T-helper 2 cell treated with Interferon-gamma antibody and Interleukin-4, amounts not matched to agents 5 μg/mL and 100 μg/mL, for 36 hours (primary cell): ENCODE measurements at regions not wholly inside any gene's neighbourhood (a gene's known extent, or its start where the extent isn't known, plus 50 kb on each side); places are given as distances from the start of the nearest gene placed in this dataset.

Experiments
- DNase-seq: peaks from one replicate; pipeline ENCODE4 v3.0.0; 2021; ENCODE audit warnings: low spot score
- H3K27ac Mint-ChIP-seq: one replicate; pipeline ENCODE4 v1.8.0; 2021; ENCODE audit warnings: mild to moderate bottlenecking, mixed read lengths
- H3K27me3 Mint-ChIP-seq: one replicate; pipeline ENCODE4 v1.8.0; 2021; ENCODE audit warnings: low read depth, mixed read lengths
- H3K36me3 Mint-ChIP-seq: one replicate; pipeline ENCODE4 v1.8.0; 2021; ENCODE audit warnings: low read depth, mixed read lengths
- H3K4me1 Mint-ChIP-seq: one replicate; pipeline ENCODE4 v1.8.0; 2021; ENCODE audit warnings: low read depth, mixed read lengths
- H3K4me3 Mint-ChIP-seq: one replicate; pipeline ENCODE4 v1.8.0; 2022; ENCODE audit warnings: mild to moderate bottlenecking, moderate library complexity, mixed read lengths
- H3K9me3 Mint-ChIP-seq: one replicate; pipeline ENCODE4 v1.8.0; 2021; ENCODE audit warnings: mixed read lengths

DNA sequence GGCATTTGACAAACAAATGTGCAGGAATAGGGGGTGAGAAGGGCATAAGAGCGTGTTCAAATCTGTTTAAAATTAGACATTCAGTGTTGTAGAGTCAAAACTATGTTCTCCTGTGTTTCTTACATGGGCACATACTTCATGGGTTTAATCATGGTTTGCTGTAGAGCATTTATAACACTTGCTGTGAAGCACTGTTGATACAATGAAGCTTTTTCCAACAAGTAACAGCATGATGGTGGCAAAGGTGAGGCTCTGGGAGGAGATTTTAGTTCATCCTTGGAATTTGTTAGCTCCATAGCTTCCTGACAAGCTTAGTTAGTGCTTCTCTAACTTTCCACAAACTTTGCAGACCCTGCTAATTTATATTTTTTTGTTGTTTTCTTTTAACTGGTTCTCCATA lies 900.7 kb downstream of the TFAP2A start:
- H3K36me3 Mint-ChIP-seq, result no peaks in the 10 kb centered on the region
- no peaks in the 10 kb centered on the region for H3K9me3 Mint-ChIP-seq
- no peak overlapping the region for H3K27ac Mint-ChIP-seq
- DNase-seq, result no peak
- H3K27me3 Mint-ChIP-seq, result no peaks in the 10 kb centered on the region
- no peaks in the 10 kb centered on the region for H3K4me1 Mint-ChIP-seq
- no peak overlapping the region for H3K4me3 Mint-ChIP-seq

DNA sequence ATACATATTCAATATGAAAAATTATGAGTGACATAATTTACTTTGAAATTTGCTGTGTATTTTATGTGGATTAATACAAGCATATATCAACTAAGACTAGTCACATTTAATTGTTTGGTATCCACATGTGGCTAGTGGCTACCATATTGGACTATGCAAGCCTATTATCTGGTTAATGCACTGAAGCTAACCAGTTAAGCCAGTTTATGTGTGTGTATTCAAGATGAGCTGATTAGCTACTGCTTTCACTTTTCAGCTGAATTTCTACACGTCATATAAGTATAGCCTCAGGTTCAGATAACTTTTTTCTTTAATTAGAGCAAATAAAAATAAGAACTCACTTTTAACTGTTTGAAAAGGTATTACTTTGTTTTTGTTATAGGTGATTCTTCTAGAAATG lies 903.7 kb downstream of the TFAP2A start:
- H3K9me3 Mint-ChIP-seq, result peaks cover 6% of the 10 kb centered on the region
- H3K4me1 Mint-ChIP-seq, result no peaks in the 10 kb centered on the region
- no peaks in the 10 kb centered on the region for H3K36me3 Mint-ChIP-seq
- DNase-seq, result no peak
- no peak overlapping the region for H3K4me3 Mint-ChIP-seq
- H3K27ac Mint-ChIP-seq, result no peak overlapping the region
- no peaks in the 10 kb centered on the region for H3K27me3 Mint-ChIP-seq

DNA sequence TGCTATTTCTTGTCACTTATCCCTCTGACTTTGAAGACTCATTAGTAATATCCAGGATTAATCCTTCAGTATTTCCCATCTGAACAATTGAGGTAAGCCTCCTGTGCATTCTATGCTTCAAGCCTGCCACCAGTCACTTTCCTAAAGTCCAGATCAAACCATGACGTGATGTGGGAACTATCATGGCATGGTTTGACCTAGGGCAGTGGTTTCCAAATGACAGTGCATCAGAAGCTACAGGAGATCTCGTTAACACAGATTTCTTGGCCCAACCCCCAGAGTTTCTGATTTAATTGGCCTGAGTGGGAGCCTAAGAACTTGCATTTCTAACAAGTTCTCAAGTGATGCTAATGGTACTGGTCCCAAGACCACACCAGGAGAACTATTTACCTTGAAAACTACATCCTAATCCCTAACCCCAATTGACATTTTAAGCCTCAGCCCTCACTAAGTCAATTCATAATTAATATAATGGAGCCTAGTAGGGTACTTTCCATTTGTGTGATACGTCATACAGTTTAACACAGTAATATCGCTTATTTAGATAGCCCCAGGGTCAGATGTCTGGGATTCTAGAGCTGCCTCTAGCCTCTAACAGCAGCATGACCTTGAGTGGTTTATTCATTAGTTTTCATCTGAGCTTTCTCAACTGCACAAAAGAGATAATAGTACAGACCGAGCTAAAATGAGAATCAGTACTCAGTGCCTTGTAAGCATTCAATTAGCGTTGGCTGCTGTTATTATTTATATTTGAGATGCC lies 907.6 kb downstream of the TFAP2A start:
- DNase-seq, result no peak
- Mint-ChIP-seq H3K27me3 (no peaks in the 10 kb centered on the region), H3K9me3 (peaks cover 15% of the 10 kb centered on the region), H3K4me1 (no peaks in the 10 kb centered on the region), H3K36me3 (no peaks in the 10 kb centered on the region), H3K27ac (no peak overlapping the region), H3K4me3 (no peak overlapping the region)

DNA sequence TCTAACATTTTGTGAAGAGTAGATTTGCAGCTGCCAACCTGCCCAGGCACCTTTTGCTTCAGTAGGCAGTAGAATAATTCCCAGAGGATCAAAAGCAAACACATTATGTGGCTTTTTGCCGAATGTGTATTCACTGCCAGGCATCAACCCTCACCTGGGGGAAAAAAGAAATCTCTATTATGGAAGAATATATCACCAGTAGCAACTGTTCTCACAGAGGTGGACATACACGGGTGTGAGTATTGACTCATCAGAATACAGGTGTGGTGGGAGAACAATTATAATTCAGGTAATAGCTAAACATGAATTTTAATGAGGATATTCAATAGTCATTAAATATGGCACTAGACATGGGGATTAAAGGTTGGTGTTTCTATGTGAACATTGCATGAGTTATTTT lies 910.7 kb downstream of the TFAP2A start:
- Mint-ChIP-seq H3K9me3 (peaks cover 15% of the 10 kb centered on the region), H3K4me1 (no peaks in the 10 kb centered on the region), H3K36me3 (no peaks in the 10 kb centered on the region), H3K27me3 (no peaks in the 10 kb centered on the region), H3K4me3 (no peak overlapping the region), H3K27ac (no peak overlapping the region)
- DNase-seq, result no peak

DNA sequence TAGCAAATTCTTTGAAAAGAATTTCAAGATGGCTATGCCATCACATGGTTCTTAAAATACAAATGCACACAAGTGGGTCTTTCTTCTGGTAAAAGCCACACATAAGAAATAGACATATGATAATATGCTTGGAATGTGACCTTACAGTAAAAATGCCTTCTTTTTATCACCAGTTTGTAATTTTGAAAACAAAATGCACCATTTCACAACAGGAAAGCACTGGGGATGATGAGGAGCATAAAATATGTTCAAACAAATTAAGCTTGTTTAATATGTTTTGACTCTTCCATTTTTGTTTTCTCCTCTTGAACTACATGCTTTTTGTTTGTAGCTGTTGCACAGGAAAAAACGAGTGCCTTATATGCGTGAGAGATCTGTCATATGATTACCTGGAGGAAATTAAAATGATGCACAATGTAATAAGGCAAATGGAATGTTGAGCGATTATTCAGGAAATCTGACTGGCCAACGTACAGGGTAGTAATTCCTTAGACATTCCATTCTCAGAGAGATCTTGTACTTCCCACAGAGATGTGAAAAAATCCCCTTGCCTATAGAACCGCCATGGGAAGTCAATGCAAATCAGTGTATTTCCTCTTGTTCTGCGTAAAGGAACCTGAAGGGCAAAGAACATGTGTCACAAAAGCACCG lies 911.6 kb downstream of the TFAP2A start:
- DNase-seq, result no peak
- no peaks in the 10 kb centered on the region for H3K27me3 Mint-ChIP-seq

DNA sequence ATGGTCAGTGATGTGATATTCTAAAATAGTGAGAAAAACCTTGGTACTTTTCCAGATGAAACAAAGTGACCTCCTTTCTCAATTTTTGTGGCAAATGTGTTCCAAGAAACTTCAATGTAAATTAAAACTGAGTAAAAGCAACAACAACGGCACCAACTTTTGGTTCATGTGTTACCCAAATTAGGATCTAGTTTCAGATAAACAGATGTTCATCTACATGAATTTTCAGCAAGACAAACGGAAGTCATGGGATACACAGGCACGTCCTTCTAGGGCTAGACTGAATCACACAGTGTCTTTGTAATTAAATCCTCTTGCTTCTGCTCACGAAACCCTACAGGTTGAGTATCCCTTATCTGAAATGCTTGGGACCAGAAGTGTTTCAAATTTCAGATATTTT lies 915.2 kb downstream of the TFAP2A start:
- Mint-ChIP-seq H3K4me3 (no peak overlapping the region), H3K27ac (no peak overlapping the region), H3K36me3 (no peaks in the 10 kb centered on the region), H3K9me3 (peaks cover 15% of the 10 kb centered on the region), H3K4me1 (no peaks in the 10 kb centered on the region), H3K27me3 (no peaks in the 10 kb centered on the region)
- no peak for DNase-seq

More for the DNA sequence above, 911.6 kb downstream of the TFAP2A start:
- Mint-ChIP-seq H3K4me1 (no peaks in the 10 kb centered on the region), H3K27ac (no peak overlapping the region), H3K4me3 (no peak overlapping the region), H3K9me3 (peaks cover 15% of the 10 kb centered on the region), H3K36me3 (no peaks in the 10 kb centered on the region)

DNA sequence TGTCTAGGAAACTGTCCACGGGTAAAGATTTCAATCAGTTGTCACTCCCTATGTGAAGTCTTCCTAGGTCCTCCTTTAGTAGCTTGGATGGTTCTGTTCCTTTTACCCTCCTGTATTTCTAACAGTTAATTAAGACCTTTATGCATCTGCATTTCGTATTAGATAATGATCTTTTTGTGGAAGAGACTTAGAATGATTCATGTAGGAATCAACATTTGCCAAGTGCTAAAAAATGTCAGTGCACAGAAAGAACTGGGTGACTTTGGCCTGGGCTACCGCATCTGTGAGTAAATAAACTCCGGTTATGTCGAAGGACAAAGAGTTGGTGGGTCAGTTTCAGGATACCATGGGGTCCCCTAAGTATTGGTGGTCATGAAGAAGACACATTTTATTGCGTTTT lies 918.0 kb downstream of the TFAP2A start:
- DNase-seq, result no peak

DNA sequence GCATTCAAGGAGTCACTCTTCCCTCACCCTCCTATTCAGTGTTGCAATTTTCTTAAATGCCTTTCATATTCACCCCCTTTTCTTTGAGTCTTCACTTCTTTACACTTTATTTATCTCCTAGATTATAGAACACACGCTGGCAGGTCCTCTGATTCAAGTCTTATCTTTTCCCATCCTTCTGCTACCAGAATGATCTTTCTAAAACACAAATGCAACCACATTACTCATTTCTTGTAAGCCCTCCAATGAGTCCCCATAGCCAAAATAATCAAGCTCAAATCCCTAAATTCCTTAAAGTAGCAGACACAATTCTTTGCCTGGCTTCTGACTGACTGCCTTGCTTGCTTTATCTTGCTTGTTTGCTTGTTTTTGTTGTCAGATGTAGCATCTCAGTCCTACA lies 920.0 kb downstream of the TFAP2A start:
- no peak for DNase-seq
- Mint-ChIP-seq H3K27ac (no peak overlapping the region), H3K36me3 (no peaks in the 10 kb centered on the region), H3K9me3 (peaks cover 14% of the 10 kb centered on the region), H3K4me1 (no peaks in the 10 kb centered on the region), H3K4me3 (no peak overlapping the region), H3K27me3 (no peaks in the 10 kb centered on the region)

More for the DNA sequence above, 918.0 kb downstream of the TFAP2A start:
- Mint-ChIP-seq H3K4me3 (no peak overlapping the region), H3K27ac (no peak overlapping the region), H3K36me3 (no peaks in the 10 kb centered on the region), H3K4me1 (no peaks in the 10 kb centered on the region), H3K9me3 (peaks cover 14% of the 10 kb centered on the region), H3K27me3 (no peaks in the 10 kb centered on the region)

DNA sequence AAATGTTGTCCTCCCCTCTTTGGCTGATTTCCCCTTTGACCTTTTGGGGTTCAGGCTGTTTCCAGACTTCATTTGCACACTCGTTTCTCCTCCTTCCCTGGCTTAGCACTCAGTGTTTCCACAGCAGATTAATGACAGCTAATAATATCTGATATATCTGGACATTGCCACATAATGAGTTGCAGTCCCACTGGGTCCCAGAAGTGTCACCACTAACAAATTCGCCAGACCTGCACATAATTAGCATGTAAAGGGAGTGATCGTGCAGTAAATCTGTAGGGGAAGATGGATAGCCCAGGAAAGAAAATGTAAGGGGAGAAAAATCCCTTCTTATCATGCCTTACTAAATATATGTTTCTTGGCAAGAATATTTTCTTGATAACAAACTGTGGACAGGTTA lies 922.1 kb downstream of the TFAP2A start:
- Mint-ChIP-seq H3K27ac (no peak overlapping the region), H3K4me3 (no peak overlapping the region), H3K27me3 (no peaks in the 10 kb centered on the region), H3K4me1 (no peaks in the 10 kb centered on the region), H3K9me3 (peaks cover 14% of the 10 kb centered on the region), H3K36me3 (no peaks in the 10 kb centered on the region)
- DNase-seq, result no peak

DNA sequence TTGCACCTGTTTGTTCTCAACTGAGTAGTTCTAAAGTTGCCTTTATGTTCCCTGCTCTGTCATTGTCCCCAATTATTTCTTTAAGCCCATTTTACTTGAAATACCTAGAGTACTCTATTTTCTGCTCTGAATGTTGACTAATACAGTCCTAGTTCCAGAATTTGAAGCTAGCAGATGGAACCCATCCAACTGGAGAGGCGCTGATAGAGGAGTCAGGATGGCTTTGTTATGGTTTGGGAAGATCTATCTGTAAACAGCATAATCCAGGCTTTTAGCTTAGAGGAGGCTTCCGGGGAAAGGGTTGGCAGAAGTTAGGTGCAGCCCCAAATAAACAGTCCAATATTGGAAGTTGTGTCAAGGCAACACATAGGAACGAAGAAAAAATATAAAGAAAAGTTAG lies 927.7 kb downstream of the TFAP2A start:
- Mint-ChIP-seq H3K4me1 (no peaks in the 10 kb centered on the region), H3K27ac (no peak overlapping the region), H3K9me3 (peaks cover 2% of the 10 kb centered on the region), H3K4me3 (no peak overlapping the region), H3K27me3 (no peaks in the 10 kb centered on the region), H3K36me3 (no peaks in the 10 kb centered on the region)
- no peak for DNase-seq

DNA sequence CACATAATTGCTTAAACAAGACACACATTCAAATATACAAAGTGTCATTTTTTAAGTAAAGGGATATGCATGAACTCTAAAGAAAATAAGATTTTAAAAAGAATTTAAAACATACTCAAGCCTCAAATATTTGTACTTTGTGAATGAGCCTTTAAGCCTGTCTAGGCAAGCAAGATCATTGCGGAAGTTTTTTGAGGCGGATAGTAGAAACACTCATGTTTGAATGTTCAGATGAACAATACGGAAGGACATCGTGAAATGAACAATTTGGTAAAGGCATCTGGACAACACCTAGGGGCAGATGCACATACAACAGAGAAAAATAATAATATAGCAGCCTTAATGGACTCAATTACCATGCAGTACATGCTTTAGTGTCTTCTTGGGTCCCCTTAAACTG lies 928.9 kb downstream of the TFAP2A start:
- DNase-seq, result no peak
- H3K36me3 Mint-ChIP-seq, result no peaks in the 10 kb centered on the region
- no peaks in the 10 kb centered on the region for H3K27me3 Mint-ChIP-seq
- no peak overlapping the region for H3K27ac Mint-ChIP-seq
- no peaks in the 10 kb centered on the region for H3K9me3 Mint-ChIP-seq
- H3K4me3 Mint-ChIP-seq, result no peak overlapping the region
- no peaks in the 10 kb centered on the region for H3K4me1 Mint-ChIP-seq

DNA sequence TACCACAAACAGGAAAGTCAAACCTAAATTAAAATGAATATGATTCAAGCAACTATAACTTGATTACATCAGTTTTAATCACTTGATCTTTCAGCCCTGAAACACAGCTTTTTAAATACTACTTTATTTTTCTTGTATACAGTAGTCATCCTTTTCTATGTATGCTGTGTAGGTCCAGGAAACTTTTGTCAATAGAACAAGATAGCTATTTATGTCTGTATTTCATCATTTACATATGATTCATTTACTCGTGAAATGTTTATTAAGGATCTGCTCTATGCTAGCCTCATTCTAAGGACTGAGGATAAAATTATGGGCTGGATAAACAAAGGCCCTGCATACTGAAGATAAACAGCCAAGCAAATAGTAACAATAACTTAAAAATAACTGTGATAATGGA lies 930.2 kb downstream of the TFAP2A start:
- no peak overlapping the region for H3K27ac Mint-ChIP-seq

DNA sequence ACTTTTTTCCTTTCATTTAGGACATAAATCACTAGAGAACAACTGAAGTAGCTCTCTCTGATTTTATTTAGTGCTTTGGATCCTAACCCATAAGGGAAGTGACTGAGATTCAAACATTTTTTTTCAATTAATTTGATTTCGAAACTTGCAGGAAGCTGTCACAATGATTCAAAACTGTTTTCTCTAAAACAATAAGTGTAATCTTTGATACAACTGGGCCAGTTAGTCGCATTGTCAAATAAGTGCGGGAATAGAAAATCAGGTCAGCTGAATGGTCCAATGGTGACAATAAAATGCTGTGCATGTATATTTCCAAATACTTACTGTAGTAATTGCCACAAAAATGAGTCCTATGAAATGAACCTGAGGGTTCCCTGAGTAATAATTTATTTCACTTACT lies 930.8 kb downstream of the TFAP2A start:
- no peak overlapping the region for H3K4me3 Mint-ChIP-seq
- DNase-seq, result no peak
- no peaks in the 10 kb centered on the region for H3K4me1 Mint-ChIP-seq
- H3K27me3 Mint-ChIP-seq, result no peaks in the 10 kb centered on the region
- H3K36me3 Mint-ChIP-seq, result no peaks in the 10 kb centered on the region
- no peak overlapping the region for H3K27ac Mint-ChIP-seq
- no peaks in the 10 kb centered on the region for H3K9me3 Mint-ChIP-seq

More for the DNA sequence above, 930.2 kb downstream of the TFAP2A start:
- H3K27me3 Mint-ChIP-seq, result no peaks in the 10 kb centered on the region
- DNase-seq, result no peak
- no peaks in the 10 kb centered on the region for H3K4me1 Mint-ChIP-seq
- H3K4me3 Mint-ChIP-seq, result no peak overlapping the region
- H3K36me3 Mint-ChIP-seq, result no peaks in the 10 kb centered on the region
- no peaks in the 10 kb centered on the region for H3K9me3 Mint-ChIP-seq

DNA sequence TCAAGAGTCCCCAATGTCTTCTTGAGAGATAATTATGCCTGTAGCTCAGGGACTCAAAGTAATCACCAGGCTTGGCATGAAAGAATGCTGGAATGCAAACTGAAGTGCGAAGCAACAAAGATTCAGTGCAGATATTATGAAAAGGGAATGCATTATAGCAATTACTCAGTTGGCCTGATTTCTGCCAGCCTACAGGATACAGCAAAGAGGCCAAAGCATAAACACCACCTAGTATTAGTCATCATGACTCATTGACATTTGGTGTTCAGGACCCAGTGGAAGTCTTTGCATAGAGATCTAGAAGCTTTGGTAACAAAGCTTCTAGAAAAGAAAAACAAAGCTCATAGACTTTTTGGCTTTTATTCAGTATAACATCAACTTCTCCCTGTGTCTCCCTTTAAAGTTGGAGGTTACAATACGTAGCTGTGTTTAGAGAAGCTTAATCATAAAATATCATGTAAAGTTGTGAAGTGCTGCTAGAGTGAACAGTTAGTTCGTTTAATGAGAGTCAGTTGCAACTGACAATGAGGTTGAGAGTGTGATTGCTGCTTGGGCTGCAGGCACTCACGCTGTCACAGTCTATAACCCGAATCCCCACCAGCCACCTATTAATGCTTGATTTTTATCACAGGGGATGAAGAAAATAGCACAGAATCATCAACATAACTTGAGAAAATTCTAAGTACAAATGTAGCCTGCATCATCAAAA lies 932.7 kb downstream of the TFAP2A start:
- H3K27ac Mint-ChIP-seq, result no peak overlapping the region
- no peak for DNase-seq
- H3K27me3 Mint-ChIP-seq, result no peaks in the 10 kb centered on the region
- no peak overlapping the region for H3K4me3 Mint-ChIP-seq
- no peaks in the 10 kb centered on the region for H3K9me3 Mint-ChIP-seq
- H3K36me3 Mint-ChIP-seq, result no peaks in the 10 kb centered on the region
- H3K4me1 Mint-ChIP-seq, result no peaks in the 10 kb centered on the region
